Prostate gland (tissue), 2 donors: ENCODE measurements at regions not wholly inside any gene's neighbourhood (a gene's known extent, or its start where the extent isn't known, plus 50 kb on each side); places are given as distances from the start of the nearest gene placed in this dataset.
"Not testable (repeated sequence)": the region's sequence is repeated elsewhere in the genome, so short reads cannot be mapped to it uniquely, and the experiment has no call there.

Experiments
- DNase-seq: peaks from one replicate; pipeline ENCODE4 v3.0.0-alpha.2; 2019; ENCODE audit warnings: low spot score
- H3K27ac ChIP-seq, 2 donors: fragments of 200-600 bp; sonication (generic); 2 replicates each; pipeline ENCODE4 v1.5.1; 2017 to 2019
- H3K27me3 ChIP-seq: fragments of 200-600 bp; sonication (generic); replicated peaks from 2 replicates; pipeline ENCODE4 v1.5.1; 2019; ENCODE audit not compliant: insufficient read depth
- H3K36me3 ChIP-seq, 2 donors: fragments of 200-600 bp; sonication (generic); 1 replicate in 1 of 2; 2 replicates in 1 of 2; pipeline versions ENCODE4 v1.5.1 to v1.8.1; 2017 to 2019
- H3K4me1 ChIP-seq: fragments of 200-600 bp; sonication (generic); replicated peaks from 2 replicates; pipeline ENCODE4 v1.5.1; 2019
- H3K4me3 ChIP-seq, 2 donors: fragments of 200-600 bp; sonication (generic); 2 replicates each; pipeline ENCODE4 v1.5.1; 2017 to 2019
- H3K9me3 ChIP-seq: fragments of 200-600 bp; sonication (generic); 2 replicates; pipeline ENCODE4 v1.5.1; 2017
- CTCF ChIP-seq, 4 experiments: fragments of 200-600 bp in 2 of 4; fragments of 450-650 bp in 2 of 4; sonication (generic) in 2 of 4; IDR thresholded peaks; 1 replicate in 3 of 4; 2 replicates in 1 of 4; pipeline ENCODE4 v1.5.1; 2016 to 2019; ENCODE audit warnings: antibody characterized with exemption in 4 of 4, mild to moderate bottlenecking in 2 of 4, moderate library complexity in 2 of 4
- POLR2A ChIP-seq: fragments of 450-650 bp; IDR thresholded peaks from one replicate; pipeline ENCODE4 v1.6.1; 2016; ENCODE audit warnings: antibody characterized with exemption, mild to moderate bottlenecking
- POLR2AphosphoS5 ChIP-seq: sonication (generic); formaldehyde crosslinking; IDR thresholded peaks from one replicate; pipeline ENCODE4 v1.6.1; 2017; ENCODE audit warnings: antibody characterized with exemption
- WGBS: methylation state at CpG from one replicate; pipeline ENCODE4 v1.1.5; 2018; 5-methylcytosine and 5-hydroxymethylcytosine counted together
- intact Hi-C: fragments of 100-400 bp; cut with DNase I; formaldehyde crosslinking; loops from one replicate; pipeline ENCODE4 v1.14.2; 2022

- DNase-seq, result no peak
- no peak overlapping the region for H3K4me3 ChIP-seq
- TF ChIP-seq CTCF (IDR thresholded peaks at IDR 0.05) (no peak), POLR2A (no peak), POLR2AphosphoS5 (no peak)
- intact Hi-C loops, result no loop called here
- no peaks in the 10 kb centered on the region for H3K9me3 ChIP-seq
- H3K4me1 ChIP-seq, result no peaks in the 10 kb centered on the region
- H3K27me3 ChIP-seq, result no peaks in the 10 kb centered on the region
- H3K27ac ChIP-seq, result no peak overlapping the region
- 64% methylated on average over 2 of the region's 2 CpGs for WGBS
- no peaks in the 10 kb centered on the region for H3K36me3 ChIP-seq
Measured at GRCh38 chr14:21768875-21769257, 95.2 kb upstream of the OR4E1 start.

- H3K36me3 ChIP-seq, result no peaks in the 10 kb centered on the region
- WGBS, result 46% methylated on average over 5 of the region's 5 CpGs
- no peak overlapping the region for H3K27ac ChIP-seq
- H3K4me3 ChIP-seq, result no peak overlapping the region
- no peaks in the 10 kb centered on the region for H3K9me3 ChIP-seq
- no peak for DNase-seq
- intact Hi-C loops, result no loop called here
- H3K4me1 ChIP-seq, result no peaks in the 10 kb centered on the region
- no peaks in the 10 kb centered on the region for H3K27me3 ChIP-seq
- TF ChIP-seq CTCF (IDR thresholded peaks at IDR 0.05) (peak in 3 of 4 experiments; percentile 17 to 41 (median 25)), POLR2AphosphoS5 (no peak)
Measured at GRCh38 chr14:21768116-21768874, 94.7 kb upstream of the OR4E1 start.

GRCh38 chr14:21760360-21760759 is 86.7 kb upstream of the OR4E1 start:
- WGBS, result 53% methylated on average over 6 of the region's 6 CpGs
- H3K36me3 ChIP-seq, intact Hi-C loops, H3K4me3 ChIP-seq, H3K27me3 ChIP-seq, H3K4me1 ChIP-seq, H3K9me3 ChIP-seq, H3K27ac ChIP-seq, DNase-seq: not testable (repeated sequence)

- no peaks in the 10 kb centered on the region for H3K36me3 ChIP-seq
- H3K27ac ChIP-seq, result no peak overlapping the region
- TF ChIP-seq POLR2A, result no peak
- H3K4me3 ChIP-seq, result no peak overlapping the region
- no peaks in the 10 kb centered on the region for H3K9me3 ChIP-seq
- DNase-seq, result no peak
- 61% methylated on average over 5 of the region's 5 CpGs for WGBS
- H3K4me1 ChIP-seq, result no peaks in the 10 kb centered on the region
- H3K27me3 ChIP-seq, result no peaks in the 10 kb centered on the region
- intact Hi-C loops, result no loop called here
Measured at GRCh38 chr14:21749306-21749868, 75.8 kb upstream of the OR4E1 start.

- 14% methylated on average over 5 of the region's 5 CpGs for WGBS
- intact Hi-C loops, result no loop called here
- Histone ChIP-seq H3K4me1 (no peaks in the 10 kb centered on the region), H3K4me3 (no peak overlapping the region), H3K27me3 (no peaks in the 10 kb centered on the region), H3K9me3 (no peaks in the 10 kb centered on the region), H3K36me3 (no peaks in the 10 kb centered on the region), H3K27ac (no peak overlapping the region)
- DNase-seq, result peak; percentile 29
- TF ChIP-seq POLR2A (no peak), POLR2AphosphoS5 (no peak), CTCF (IDR thresholded peaks at IDR 0.05) (peak in 3 of 4 experiments; percentile 30 to 37 (median 32))
Measured at GRCh38 chr14:21748869-21749303, 75.3 kb upstream of the OR4E1 start.
